ENCODE measurements at regions not wholly inside any gene's neighbourhood (a gene's known extent, or its start where the extent isn't known, plus 50 kb on each side); places are given as distances from the start of the nearest gene placed in this dataset.

- H3K4me3 Mint-ChIP-seq: no peak overlapping the region
- H3K36me3 Mint-ChIP-seq (ENCODE audit: low read depth): peaks cover 17% of the 10 kb centered on the region
- H3K4me1 Mint-ChIP-seq (ENCODE audit: low read depth): peaks cover 8% of the 10 kb centered on the region
- H3K9me3 Mint-ChIP-seq: peaks cover 15% of the 10 kb centered on the region
- H3K27me3 Mint-ChIP-seq (ENCODE audit: insufficient read depth): peaks cover 10% of the 10 kb centered on the region; the same call in 1 of the 2 replicates
- H3K27ac Mint-ChIP-seq: no peak overlapping the region
- no peak for TF ChIP-seq CTCF (IDR thresholded peaks at IDR 0.05)
- no peak for DNase-seq
Observed at GRCh38 chr2:133855526-133855925, 287.3 kb upstream of the NCKAP5 start.

GRCh38 chr2:133856678-133857077, 288.4 kb upstream of the NCKAP5 start:
- peaks cover 15% of the 10 kb centered on the region for H3K9me3 Mint-ChIP-seq
- H3K27ac Mint-ChIP-seq: no peak overlapping the region
- DNase-seq: no peak
- peaks cover 8% of the 10 kb centered on the region for H3K4me1 Mint-ChIP-seq (ENCODE audit: low read depth)
- no peak for TF ChIP-seq CTCF (IDR thresholded peaks at IDR 0.05)
- peaks cover 17% of the 10 kb centered on the region for H3K36me3 Mint-ChIP-seq (ENCODE audit: low read depth)
- H3K27me3 Mint-ChIP-seq (ENCODE audit: insufficient read depth): peaks cover 17% of the 10 kb centered on the region; the same call in 1 of the 2 replicates
- H3K4me3 Mint-ChIP-seq: no peak overlapping the region

- peaks cover 8% of the 10 kb centered on the region for H3K4me1 Mint-ChIP-seq (ENCODE audit: low read depth)
- peaks cover 24% of the 10 kb centered on the region; the same call in 1 of the 2 replicates for H3K27me3 Mint-ChIP-seq (ENCODE audit: insufficient read depth)
- no peak for TF ChIP-seq CTCF (IDR thresholded peaks at IDR 0.05)
- H3K36me3 Mint-ChIP-seq (ENCODE audit: low read depth): no peaks in the 10 kb centered on the region
- H3K4me3 Mint-ChIP-seq: no peak overlapping the region
- H3K9me3 Mint-ChIP-seq: no peaks in the 10 kb centered on the region
- H3K27ac Mint-ChIP-seq: no peak overlapping the region
- DNase-seq: no peak
Observed at GRCh38 chr2:133859578-133859977, 291.3 kb upstream of the NCKAP5 start.

GRCh38 chr2:133862400-133862977, 294.2 kb upstream of the NCKAP5 start:
- Mint-ChIP-seq H3K4me3 (no peak overlapping the region), H3K36me3 (ENCODE audit: low read depth) (no peaks in the 10 kb centered on the region), H3K27ac (no peak overlapping the region), H3K4me1 (ENCODE audit: low read depth) (peaks cover 5% of the 10 kb centered on the region), H3K27me3 (ENCODE audit: insufficient read depth) (peaks cover 27% of the 10 kb centered on the region), H3K9me3 (no peaks in the 10 kb centered on the region)
- no peak for TF ChIP-seq CTCF (IDR thresholded peaks at IDR 0.05)
- no peak for DNase-seq

- no peak for DNase-seq
- peaks cover 30% of the 10 kb centered on the region for H3K27me3 Mint-ChIP-seq (ENCODE audit: insufficient read depth)
- H3K36me3 Mint-ChIP-seq (ENCODE audit: low read depth): no peaks in the 10 kb centered on the region
- no peaks in the 10 kb centered on the region for H3K9me3 Mint-ChIP-seq
- H3K4me1 Mint-ChIP-seq (ENCODE audit: low read depth): no peaks in the 10 kb centered on the region; the same call in 1 of the 2 replicates
- H3K27ac Mint-ChIP-seq: no peak overlapping the region
- no peak overlapping the region for H3K4me3 Mint-ChIP-seq
- no peak for TF ChIP-seq CTCF (IDR thresholded peaks at IDR 0.05)
Observed at GRCh38 chr2:133863106-133863800, 295.0 kb upstream of the NCKAP5 start.
